HepG2 (cell line): ENCODE measurements at regions not wholly inside any gene's neighbourhood (a gene's known extent, or its start where the extent isn't known, plus 50 kb on each side); places are given as distances from the start of the nearest gene placed in this dataset.
A peak's percentile ranks its signal among the peaks of the same experiment; 100 is the strongest.

Experiments used
- ATAC-seq: fragments of 200-7000 bp; cut with Tn5 transposase; 3 replicates; pipeline ENCODE4 v1.9.1; 2020; ENCODE audit warnings: mild to moderate bottlenecking, moderate library complexity
- BruUV-seq: library from RNA; stranded (reverse); fragments of 400-500 nt; replicated peaks from 2 replicates; lab custom pipeline; 2021; lab: Mats Ljungman, UMichigan
- CTCF ChIA-PET: fragments of 300-600 bp; formaldehyde crosslinking; extraction: SDS; loops from one replicate; lab custom pipeline; 2021; ENCODE audit warnings: low total read pairs, inconsistent platforms, low intra/inter-chr PET ratio; lab: Yijun Ruan, JAX
- POLR2A ChIA-PET: fragments of 350-600 bp; sonication (Branson Sonifier 250); formaldehyde crosslinking; loops from one replicate; lab custom pipeline; 2020; ENCODE audit warnings: antibody characterized with exemption, inconsistent platforms; lab: Yijun Ruan, JAX
- DNase-seq: peaks from one replicate; pipeline ENCODE4 v3.0.0-alpha.2; 2015; ENCODE audit warnings: low spot score
- FAIRE-seq: peaks from 3 replicates; lab custom pipeline; 2011; peaks lifted over from hg19 to GRCh38; lab: Jason Lieb, UNC
- H2AFZ ChIP-seq: one replicate; pipeline ENCODE4 v1.6.1; 2011; ENCODE audit warnings: low read length, inconsistent platforms
- H3K27ac ChIP-seq: fragments of 300-600 bp; 3 replicates; pipeline ENCODE4 v1.8.0; 2011; ENCODE audit warnings: mixed run types, mild to moderate bottlenecking, mixed read lengths, low read length, inconsistent platforms; ENCODE audit not compliant: insufficient read depth; ENCODE audit errors: extremely low read length
- H3K27me3 ChIP-seq, 2 experiments: fragments of 200-600 bp in 1 of 2; 2 replicates in 1 of 2; 3 replicates in 1 of 2; pipeline versions ENCODE4 v1.6.0 to v1.8.0; 2011; ENCODE audit warnings: low read length in 2 of 2, mild to moderate bottlenecking in 2 of 2, moderate library complexity in 2 of 2, inconsistent platforms in 1 of 2; ENCODE audit not compliant: insufficient read depth in 2 of 2, control insufficient read depth in 1 of 2
- H3K36me3 ChIP-seq, 2 experiments: fragments of 200-600 bp in 1 of 2; replicated peaks in 1 of 2; 2 replicates in 1 of 2; 3 replicates in 1 of 2; pipeline versions ENCODE4 v1.5.1 to v1.8.0; 2011; ENCODE audit warnings: low read length in 2 of 2, inconsistent platforms in 1 of 2; ENCODE audit not compliant: insufficient read depth in 2 of 2, control insufficient read depth in 1 of 2
- H3K4me1 ChIP-seq: 2 replicates; pipeline ENCODE4 v1.5.1; 2012; ENCODE audit warnings: low read length, inconsistent platforms; ENCODE audit not compliant: insufficient read depth
- H3K4me2 ChIP-seq: 2 replicates; pipeline ENCODE4 v1.6.0; 2011; ENCODE audit warnings: low read depth, low read length, inconsistent platforms
- H3K4me3 ChIP-seq, 3 experiments: fragments of 200-600 bp in 1 of 3; sonication (generic), shearing (Covaris generic) in 1 of 3; replicated peaks in 1 of 3; 2 replicates each; pipeline ENCODE4 v1.5.1; 2011 to 2016; ENCODE audit warnings: low read length in 3 of 3, inconsistent platforms in 2 of 3, low read depth in 2 of 3, mild to moderate bottlenecking in 2 of 3, control low read depth in 1 of 3, mixed read lengths in 1 of 3; ENCODE audit not compliant: insufficient read depth in 1 of 3
- H3K79me2 ChIP-seq: one replicate; pipeline ENCODE4 v1.6.1; 2011; ENCODE audit warnings: low read length, inconsistent platforms; ENCODE audit not compliant: insufficient read depth
- H3K9ac ChIP-seq: 2 replicates; pipeline ENCODE4 v1.6.0; 2011; ENCODE audit warnings: mild to moderate bottlenecking, low read depth, low read length, inconsistent platforms; ENCODE audit not compliant: insufficient read depth
- H3K9me3 ChIP-seq: 2 replicates; pipeline ENCODE4 v1.5.1; 2012; ENCODE audit warnings: mild to moderate bottlenecking, low read length
- H4K20me1 ChIP-seq: 2 replicates; pipeline ENCODE4 v1.6.0; 2011; ENCODE audit warnings: inconsistent platforms, mild to moderate bottlenecking, low read length, moderate library complexity; ENCODE audit not compliant: insufficient read depth
- AGO1 ChIP-seq: fragments of 200-400 bp; formaldehyde crosslinking; IDR thresholded peaks from 2 replicates; pipeline ENCODE4 v1.6.1; 2017; ENCODE audit warnings: mild to moderate bottlenecking, low read depth, low read length, moderate library complexity; ENCODE audit not compliant: poor library complexity, severe bottlenecking
- MZF1 ChIP-seq: sonication (generic); formaldehyde crosslinking; IDR thresholded peaks from 2 replicates; pipeline ENCODE4 v1.8.1; 2023; ENCODE audit warnings: mild to moderate bottlenecking, missing genetic modification reagents, borderline replicate concordance
- RFX1 ChIP-seq: fragments of 450-650 bp; IDR thresholded peaks from 2 replicates; pipeline ENCODE4 v1.6.1; 2017
- SIX1 ChIP-seq: sonication (generic); formaldehyde crosslinking; IDR thresholded peaks from 2 replicates; pipeline ENCODE4 v1.4.0; 2020; ENCODE audit warnings: missing genetic modification reagents, borderline replicate concordance
- TBX3 ChIP-seq: fragments of 450-650 bp; IDR thresholded peaks from 2 replicates; pipeline ENCODE4 v1.6.1; 2017; ENCODE audit warnings: antibody characterized with exemption, mild to moderate bottlenecking, inconsistent platforms, borderline replicate concordance
- U2AF2 ChIP-seq: fragments of 200-400 bp; formaldehyde crosslinking; IDR thresholded peaks from 2 replicates; pipeline ENCODE4 v1.6.1; 2017; ENCODE audit warnings: low read depth, mild to moderate bottlenecking, low read length
- ZBTB40 ChIP-seq, 2 experiments: fragments of 450-650 bp in 1 of 2; sonication (generic) in 1 of 2; formaldehyde crosslinking in 1 of 2; IDR thresholded peaks; 2 replicates each; pipeline versions ENCODE4 v1.6.1 to v1.8.0; 2016 to 2022; ENCODE audit warnings: antibody characterized with exemption in 1 of 2, mild to moderate bottlenecking in 1 of 2, missing genetic modification reagents in 1 of 2
- ZMYM4 ChIP-seq: sonication (generic); formaldehyde crosslinking; IDR thresholded peaks from 2 replicates; pipeline ENCODE4 v1.8.1; 2023; ENCODE audit warnings: mild to moderate bottlenecking, missing genetic modification reagents
- ZNF350 ChIP-seq: sonication (generic); formaldehyde crosslinking; IDR thresholded peaks from 2 replicates; pipeline ENCODE4 v1.4.0; 2020; ENCODE audit warnings: mild to moderate bottlenecking, low read depth, missing genetic modification reagents, borderline replicate concordance
- WGBS: methylation state at CpG from one replicate; pipeline ENCODE4 v1.1.6; 2017; ENCODE audit warnings: low lambda C conversion rate; 5-methylcytosine and 5-hydroxymethylcytosine counted together
- in situ Hi-C: cut with HindIII; loops from 2 replicates; pipeline ENCODE4 v1.10.0; 2017; ENCODE audit warnings: low pct_unique_long_range_greater_than_20kb; ENCODE audit not compliant: extremely low pct_ligation_motif_present
- intact Hi-C: fragments of 100-400 bp; cut with micrococcal nuclease; formaldehyde crosslinking; loops from one replicate; pipeline ENCODE4 v1.10.0; 2022; ENCODE audit not compliant: unreplicated experiment

GRCh38 chr11:69348414-69349235 is 54.7 kb downstream of the MYEOV start:
- WGBS, result no CpG with 5 or more reads among the region's 6 CpGs
- FAIRE-seq, result no peak
- Histone ChIP-seq H3K4me3 (no peak overlapping the region), H2AFZ (no peak overlapping the region), H3K9ac (no peak overlapping the region), H3K79me2 (no peaks in the 10 kb centered on the region), H3K9me3 (no peaks in the 10 kb centered on the region), H3K4me1 (peaks cover 9% of the 10 kb centered on the region), H3K36me3 (no peaks in the 10 kb centered on the region), H3K27me3 (peaks cover 0 to 3% of the 10 kb centered on the region in 2 experiments; a peak in 2 of 5 replicates), H3K4me2 (no peak overlapping the region), H4K20me1 (no peaks in the 10 kb centered on the region), H3K27ac (no peak overlapping the region)
- in situ Hi-C loops (no loop called here), intact Hi-C loops (no loop called here)
- ChIA-PET CTCF (no interaction called here), POLR2A (no interaction called here)
- BruUV-seq, result no TSS peak
- no peak for ATAC-seq
- TF ChIP-seq ZNF350 (no peak), U2AF2 (no peak), MZF1 (CRISPR knock-in tag) (no peak)
- no peak for DNase-seq

DNA sequence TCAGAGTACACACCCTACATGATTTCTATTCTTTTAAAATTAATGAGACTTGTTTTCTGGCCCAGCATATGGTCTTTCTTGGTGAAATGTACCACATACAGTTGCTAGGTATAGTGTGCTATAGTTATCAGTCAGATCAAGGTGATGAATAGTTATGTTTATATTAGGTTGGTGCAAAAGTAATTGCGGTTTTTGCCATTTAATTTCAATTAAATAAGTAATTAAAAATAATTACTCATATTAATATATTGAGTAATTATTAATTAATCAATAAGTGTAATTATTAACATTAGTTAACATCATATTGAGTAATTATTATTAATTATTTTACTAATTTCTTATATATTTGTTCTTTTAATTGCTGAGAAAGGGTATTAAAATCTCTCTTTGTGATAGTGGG is 56.1 kb downstream of the MYEOV start:
- intact Hi-C loops, result no loop called here
- H3K4me2 ChIP-seq, result no peak overlapping the region
- no peaks in the 10 kb centered on the region for H3K79me2 ChIP-seq
- in situ Hi-C loops, result no loop called here
- H3K36me3 ChIP-seq, result no peaks in the 10 kb centered on the region
- DNase-seq (no peak), FAIRE-seq (no peak), ATAC-seq (no peak)
- ChIA-PET CTCF (no interaction called here), POLR2A (no interaction called here)
- H3K27me3 ChIP-seq, result peaks cover 0 to 3% of the 10 kb centered on the region in 2 experiments; a peak in 2 of 5 replicates
- H3K9ac ChIP-seq, result no peak overlapping the region
- H3K9me3 ChIP-seq, result no peaks in the 10 kb centered on the region
- no peak overlapping the region for H3K27ac ChIP-seq
- BruUV-seq, result no TSS peak
- H4K20me1 ChIP-seq, result no peaks in the 10 kb centered on the region
- WGBS, result 2% methylated on average over 1 of the region's 1 CpG
- H2AFZ ChIP-seq, result no peak overlapping the region
- H3K4me3 ChIP-seq, result no peak overlapping the region
- H3K4me1 ChIP-seq, result peaks cover 13% of the 10 kb centered on the region
- TF ChIP-seq AGO1, result no peak
- TF ChIP-seq ZBTB40 (IDR thresholded peaks at IDR 0.05), result peak; percentile 72
- no peak for TF ChIP-seq ZBTB40 (CRISPR knock-in tag; IDR thresholded peaks at IDR 0.05)
- no peak for TF ChIP-seq TBX3
- TF ChIP-seq SIX1 (CRISPR knock-in tag), result no peak
- no peak for TF ChIP-seq RFX1
- no peak for TF ChIP-seq ZMYM4 (CRISPR knock-in tag)
